Liver (tissue), 8 donors: ENCODE measurements at regions not wholly inside any gene's neighbourhood (a gene's known extent, or its start where the extent isn't known, plus 50 kb on each side); places are given as distances from the start of the nearest gene placed in this dataset.

Source experiments
- DNase-seq: peaks from one replicate; pipeline ENCODE4 v3.0.0-alpha.2; 2017; ENCODE audit warnings: low spot score
- H3K27ac ChIP-seq, 2 donors: one replicate each; pipeline ENCODE4 v1.7.0; 2013; ENCODE audit warnings: inconsistent platforms in 2 of 2, low read length in 2 of 2, control low read depth in 1 of 2, low read depth in 1 of 2, mild to moderate bottlenecking in 1 of 2
- H3K27me3 ChIP-seq, 4 donors: one replicate each; pipeline versions ENCODE4 v1.6.1 to v1.7.0; 2013; ENCODE audit warnings: low read length in 3 of 4, inconsistent platforms in 1 of 4, mild to moderate bottlenecking in 1 of 4, moderate library complexity in 1 of 4; ENCODE audit not compliant: control insufficient read depth in 4 of 4, insufficient read depth in 4 of 4
- H3K36me3 ChIP-seq, 4 donors: one replicate each; pipeline versions ENCODE4 v1.6.1 to v1.7.0; 2013; ENCODE audit warnings: low read length in 3 of 4, mild to moderate bottlenecking in 3 of 4, low read depth in 1 of 4, moderate library complexity in 1 of 4; ENCODE audit not compliant: control insufficient read depth in 4 of 4, insufficient read depth in 3 of 4
- H3K4me1 ChIP-seq, 4 donors: one replicate each; pipeline versions ENCODE4 v1.6.1 to v1.7.0; 2013; ENCODE audit warnings: low read length in 3 of 4, mild to moderate bottlenecking in 3 of 4, moderate library complexity in 1 of 4; ENCODE audit not compliant: control insufficient read depth in 4 of 4, insufficient read depth in 4 of 4
- H3K4me3 ChIP-seq, 3 donors: one replicate each; pipeline versions ENCODE4 v1.6.1 to v1.7.0; 2013; ENCODE audit warnings: low read length in 3 of 3, control low read depth in 1 of 3, low read depth in 1 of 3, mild to moderate bottlenecking in 1 of 3
- H3K9ac ChIP-seq, 2 donors: one replicate each; pipeline ENCODE4 v1.7.0; 2013; ENCODE audit warnings: low read length in 2 of 2, mild to moderate bottlenecking in 2 of 2, moderate library complexity in 2 of 2, control low read depth in 1 of 2, low read depth in 1 of 2
- H3K9me3 ChIP-seq, 4 donors: one replicate each; pipeline versions ENCODE4 v1.6.1 to v1.7.0; 2013; ENCODE audit warnings: low read length in 3 of 4; ENCODE audit not compliant: control insufficient read depth in 4 of 4
- ATF3 ChIP-seq: IDR thresholded peaks from 2 replicates; pipeline ENCODE4 v1.6.1; 2016; ENCODE audit warnings: antibody characterized with exemption
- CTCF ChIP-seq: fragments of 150-350 bp; IDR thresholded peaks from 2 replicates; pipeline ENCODE4 v1.5.1; 2017; ENCODE audit warnings: improper control_type of control experiment, low read depth, low read length; ENCODE audit not compliant: missing input control
- EGR1 ChIP-seq, 2 donors: IDR thresholded peaks; 2 replicates each; pipeline ENCODE4 v1.6.1; 2016 to 2018; ENCODE audit warnings: antibody characterized with exemption in 2 of 2, low read depth in 2 of 2
- FOXA1 ChIP-seq: IDR thresholded peaks from 2 replicates; pipeline ENCODE4 v1.6.1; 2016; ENCODE audit warnings: antibody characterized with exemption
- FOXA2 ChIP-seq: IDR thresholded peaks from 2 replicates; pipeline ENCODE4 v1.6.1; 2016; ENCODE audit warnings: antibody characterized with exemption
- GABPA ChIP-seq, 2 donors: IDR thresholded peaks in 1 of 2; conservative IDR thresholded peaks in 1 of 2; 2 replicates each; pipeline ENCODE4 v1.6.1; 2016; ENCODE audit warnings: antibody characterized with exemption in 2 of 2, mild to moderate bottlenecking in 1 of 2, moderate library complexity in 1 of 2
- HNF4A ChIP-seq, 2 donors: conservative IDR thresholded peaks; 2 replicates each; pipeline ENCODE4 v1.6.1; 2016; ENCODE audit warnings: antibody characterized with exemption in 2 of 2, mild to moderate bottlenecking in 2 of 2
- HNF4G ChIP-seq: IDR thresholded peaks from 2 replicates; pipeline ENCODE4 v1.6.1; 2016; ENCODE audit warnings: antibody characterized with exemption
- JUND ChIP-seq, 2 donors: IDR thresholded peaks; 2 replicates each; pipeline ENCODE4 v1.6.1; 2016; ENCODE audit warnings: antibody characterized with exemption in 2 of 2
- MAX ChIP-seq: IDR thresholded peaks from 2 replicates; pipeline ENCODE4 v1.6.1; 2016; ENCODE audit warnings: antibody characterized with exemption
- NR2F2 ChIP-seq: IDR thresholded peaks from 2 replicates; pipeline ENCODE4 v1.6.1; 2016; ENCODE audit warnings: antibody characterized with exemption
- RAD21 ChIP-seq, 2 donors: IDR thresholded peaks; 2 replicates each; pipeline ENCODE4 v1.6.1; 2016; ENCODE audit warnings: antibody characterized with exemption in 2 of 2, mild to moderate bottlenecking in 2 of 2
- RXRA ChIP-seq, 2 donors: IDR thresholded peaks; 2 replicates each; pipeline ENCODE4 v1.6.1; 2017 to 2018; ENCODE audit warnings: antibody characterized with exemption in 2 of 2, mild to moderate bottlenecking in 1 of 2
- SP1 ChIP-seq: IDR thresholded peaks from 2 replicates; pipeline ENCODE4 v1.6.1; 2018; ENCODE audit warnings: antibody characterized with exemption, mild to moderate bottlenecking
- TAF1 ChIP-seq: conservative IDR thresholded peaks from 2 replicates; pipeline ENCODE4 v1.6.1; 2016; ENCODE audit warnings: antibody characterized with exemption, mild to moderate bottlenecking
- YY1 ChIP-seq: IDR thresholded peaks from 2 replicates; pipeline ENCODE4 v1.6.1; 2016; ENCODE audit warnings: antibody characterized with exemption, mild to moderate bottlenecking
- ZBTB33 ChIP-seq: IDR thresholded peaks from 2 replicates; pipeline ENCODE4 v1.6.1; 2016; ENCODE audit warnings: antibody characterized with exemption
- WGBS: extraction: QIAGEN DNeasy Blood & Tissue Kit; methylation state at CpG from one replicate; pipeline ENCODE4 v1.1.7; 2013; 5-methylcytosine and 5-hydroxymethylcytosine counted together
- donor health status: healthy.
- donor health status: healthy.
- donor health status: healthy.
- donor health status: healthy.
- donor health status: healthy.

GRCh38 chr15:95498961-95499360 lies 831.5 kb upstream of the NR2F2 start:
- Histone ChIP-seq H3K27ac (no peak overlapping the region), H3K36me3 (no peaks in the 10 kb centered on the region), H3K9me3 (no peaks in the 10 kb centered on the region), H3K9ac (no peak overlapping the region), H3K4me1 (no peaks in the 10 kb centered on the region), H3K27me3 (peaks cover 0 to 7% (median 0%) of the 10 kb centered on the region in 4 donors), H3K4me3 (no peak overlapping the region)
- no peak for DNase-seq
- TF ChIP-seq ATF3: no peak
- TF ChIP-seq FOXA1: no peak
- no peak for TF ChIP-seq FOXA2
- no peak for TF ChIP-seq TAF1
- TF ChIP-seq CTCF: no peak
- TF ChIP-seq HNF4A (conservative IDR thresholded peaks at IDR 0.05): no peak

- WGBS: 42% methylated on average over 3 of the region's 3 CpGs
These were observed 831.1 kb upstream of the NR2F2 start for GRCh38 chr15:95499397-95499796.

GRCh38 chr15:95501865-95502264 lies 828.6 kb upstream of the NR2F2 start:
- H3K4me1 ChIP-seq: no peaks in the 10 kb centered on the region
- H3K36me3 ChIP-seq: no peaks in the 10 kb centered on the region
- no peak for DNase-seq
- H3K9ac ChIP-seq: no peak overlapping the region
- H3K27me3 ChIP-seq: peaks cover 0 to 2% (median 0%) of the 10 kb centered on the region in 4 donors
- H3K4me3 ChIP-seq: no peak overlapping the region
- no peaks in the 10 kb centered on the region for H3K9me3 ChIP-seq
- H3K27ac ChIP-seq: no peak overlapping the region
- TF ChIP-seq HNF4A (conservative IDR thresholded peaks at IDR 0.05) (no peak), JUND (IDR thresholded peaks at IDR 0.05) (no peak), FOXA2 (no peak), NR2F2 (no peak), YY1 (no peak), ATF3 (no peak), RAD21 (IDR thresholded peaks at IDR 0.05) (no peak), GABPA (IDR thresholded peaks at IDR 0.05 in 1 of 2, conservative IDR thresholded peaks at IDR 0.05 in 1 of 2) (no peak), CTCF (no peak), RXRA (IDR thresholded peaks at IDR 0.05) (no peak), EGR1 (IDR thresholded peaks at IDR 0.05; ENCODE audit: low read depth in 2 of 2) (no peak), ZBTB33 (no peak), FOXA1 (no peak), HNF4G (no peak), MAX (no peak), SP1 (no peak), TAF1 (no peak)

More at GRCh38 chr15:95499397-95499796, 831.1 kb upstream of the NR2F2 start:
- peaks cover 0 to 7% (median 0%) of the 10 kb centered on the region in 4 donors for H3K27me3 ChIP-seq
- H3K27ac ChIP-seq: no peak overlapping the region
- H3K36me3 ChIP-seq: no peaks in the 10 kb centered on the region
- H3K4me1 ChIP-seq: no peaks in the 10 kb centered on the region
- no peak for TF ChIP-seq SP1
- TF ChIP-seq ATF3: no peak
- no peak for TF ChIP-seq JUND (IDR thresholded peaks at IDR 0.05)
- TF ChIP-seq HNF4G: no peak
- no peak for TF ChIP-seq RXRA (IDR thresholded peaks at IDR 0.05)
- no peak for TF ChIP-seq NR2F2
- H3K9ac ChIP-seq: no peak overlapping the region
- H3K4me3 ChIP-seq: no peak overlapping the region
- no peak for DNase-seq
- H3K9me3 ChIP-seq: no peaks in the 10 kb centered on the region
